ACC112 (cell line): ENCODE measurements at regions not wholly inside any gene's neighbourhood (a gene's known extent, or its start where the extent isn't known, plus 50 kb on each side); places are given as distances from the start of the nearest gene placed in this dataset.

ENCODE experiments used
- H2AFZ ChIP-seq: fragments of 200-600 bp; sonication (generic); one replicate; pipeline ENCODE4 v1.6.0; 2017; ENCODE audit warnings: antibody characterized with exemption, low read length; ENCODE audit not compliant: unreplicated experiment
- H3K27ac ChIP-seq: fragments of 200-600 bp; sonication (generic); 2 replicates; pipeline ENCODE4 v1.5.1; 2014; ENCODE audit warnings: low read depth, mild to moderate bottlenecking, antibody characterized with exemption, low read length, moderate library complexity
- H3K27me3 ChIP-seq: fragments of 200-600 bp; sonication (generic); 2 replicates; pipeline ENCODE4 v1.6.1; 2014; ENCODE audit warnings: mild to moderate bottlenecking, antibody characterized with exemption, low read length, moderate library complexity, mixed read lengths; ENCODE audit not compliant: insufficient read depth
- H3K36me3 ChIP-seq: fragments of 200-600 bp; sonication (generic); 2 replicates; pipeline ENCODE4 v1.6.1; 2016; ENCODE audit warnings: mild to moderate bottlenecking, antibody characterized with exemption, low read length, moderate library complexity, mixed read lengths; ENCODE audit not compliant: insufficient read depth
- H3K4me1 ChIP-seq: fragments of 200-600 bp; sonication (generic); one replicate; pipeline ENCODE4 v1.6.1; 2016; ENCODE audit warnings: low read length, mixed read lengths; ENCODE audit not compliant: insufficient read depth, unreplicated experiment, control insufficient read depth
- H3K4me3 ChIP-seq: fragments of 200-600 bp; sonication (generic); 2 replicates; pipeline ENCODE4 v1.5.1; 2014; ENCODE audit warnings: mild to moderate bottlenecking, low read depth, low read length
- H3K79me2 ChIP-seq: fragments of 200-600 bp; sonication (generic); one replicate; pipeline ENCODE4 v1.6.0; 2016; ENCODE audit warnings: low read length; ENCODE audit not compliant: control insufficient read depth, unreplicated experiment, insufficient read depth

DNA sequence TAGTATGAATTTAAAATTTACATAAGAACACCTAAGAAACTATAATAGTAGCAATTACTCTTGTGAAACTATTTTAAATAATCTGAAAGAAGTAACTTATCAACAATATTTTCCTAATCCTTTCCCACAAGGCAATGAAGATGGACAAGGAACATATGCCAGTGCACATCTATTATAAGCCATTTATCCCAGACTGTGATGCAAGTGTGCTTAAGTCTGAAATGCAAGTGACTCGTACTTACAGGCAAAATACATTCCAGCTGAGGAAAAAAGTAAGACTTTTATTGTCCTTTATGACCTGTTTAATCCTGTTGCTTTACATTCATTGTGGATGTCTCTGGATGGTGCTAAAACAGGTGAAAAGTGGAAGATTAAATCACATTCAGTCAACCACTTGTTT, 709.4 kb downstream of the ZNF385D start:
- H3K79me2 ChIP-seq = no peaks in the 10 kb centered on the region
- H3K27ac ChIP-seq = no peak overlapping the region
- no peak overlapping the region for H3K4me3 ChIP-seq
- H2AFZ ChIP-seq = no peak overlapping the region
- no peaks in the 10 kb centered on the region for H3K36me3 ChIP-seq
- no peaks in the 10 kb centered on the region for H3K27me3 ChIP-seq
- H3K4me1 ChIP-seq = no peaks in the 10 kb centered on the region

DNA sequence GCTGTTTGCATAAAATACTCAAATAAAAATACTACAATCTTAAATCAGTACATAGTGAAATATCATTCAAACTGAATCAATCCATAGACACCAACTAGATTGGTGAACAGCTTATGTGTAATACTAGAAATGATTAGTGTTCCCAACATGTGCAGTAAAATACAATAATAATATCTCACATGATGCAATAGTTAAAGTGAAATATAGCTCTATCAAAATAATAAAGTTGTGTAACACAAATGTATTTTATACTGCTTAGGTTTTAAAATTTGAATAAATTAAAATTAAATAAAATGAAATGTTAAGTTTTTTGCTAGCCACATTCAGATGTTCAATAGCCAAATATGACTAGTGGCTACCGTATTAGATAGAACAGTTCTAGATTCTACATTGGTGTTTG, 714.1 kb downstream of the ZNF385D start:
- no peaks in the 10 kb centered on the region for H3K4me1 ChIP-seq
- no peaks in the 10 kb centered on the region for H3K79me2 ChIP-seq
- no peak overlapping the region for H3K27ac ChIP-seq
- no peaks in the 10 kb centered on the region for H3K27me3 ChIP-seq
- H3K4me3 ChIP-seq = no peak overlapping the region
- no peak overlapping the region for H2AFZ ChIP-seq
- no peaks in the 10 kb centered on the region for H3K36me3 ChIP-seq

GRCh38 chr3:21028412-21028811, 722.6 kb downstream of the ZNF385D start:
- Histone ChIP-seq H3K4me1 (no peaks in the 10 kb centered on the region), H3K36me3 (no peaks in the 10 kb centered on the region), H3K4me3 (no peak overlapping the region), H2AFZ (no peak overlapping the region), H3K27ac (no peak overlapping the region), H3K27me3 (no peaks in the 10 kb centered on the region; the same call in 1 of the 2 replicates), H3K79me2 (no peaks in the 10 kb centered on the region)

DNA sequence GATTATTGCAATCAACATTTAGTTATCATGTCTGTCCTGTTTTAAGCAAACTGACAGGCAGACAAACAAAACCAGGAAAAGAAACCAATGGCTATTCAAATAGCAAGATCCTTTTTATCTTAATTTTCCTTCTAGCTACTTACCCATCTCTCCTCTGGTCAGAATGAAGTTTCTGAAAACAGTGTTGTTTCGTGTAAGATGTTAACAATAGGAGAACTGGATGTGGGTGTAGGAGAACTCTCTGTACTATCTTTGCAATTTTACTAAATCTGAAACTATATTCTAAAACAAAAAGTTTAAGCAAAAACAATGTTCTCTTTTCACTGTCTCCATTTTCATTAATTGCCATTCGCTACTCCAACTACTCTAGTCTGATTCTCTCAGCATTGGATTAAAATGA, 726.4 kb downstream of the ZNF385D start:
- no peaks in the 10 kb centered on the region for H3K4me1 ChIP-seq
- no peaks in the 10 kb centered on the region for H3K27me3 ChIP-seq
- no peaks in the 10 kb centered on the region for H3K36me3 ChIP-seq
- H2AFZ ChIP-seq = no peak overlapping the region
- no peak overlapping the region for H3K27ac ChIP-seq
- no peak overlapping the region for H3K4me3 ChIP-seq
- H3K79me2 ChIP-seq = no peaks in the 10 kb centered on the region

- Histone ChIP-seq H3K79me2 (no peaks in the 10 kb centered on the region), H3K36me3 (no peaks in the 10 kb centered on the region)
These were observed 730.3 kb downstream of the ZNF385D start for GRCh38 chr3:21020681-21021080.

GRCh38 chr3:21020043-21020442, 731.0 kb downstream of the ZNF385D start:
- no peaks in the 10 kb centered on the region for H3K27me3 ChIP-seq
- no peaks in the 10 kb centered on the region for H3K79me2 ChIP-seq

More at GRCh38 chr3:21020681-21021080, 730.3 kb downstream of the ZNF385D start:
- Histone ChIP-seq H3K4me1 (no peaks in the 10 kb centered on the region), H3K27ac (no peak overlapping the region), H2AFZ (no peak overlapping the region), H3K4me3 (no peak overlapping the region), H3K27me3 (no peaks in the 10 kb centered on the region)

GRCh38 chr3:21017115-21017852, 733.7 kb downstream of the ZNF385D start:
- H2AFZ ChIP-seq = no peak overlapping the region
- no peaks in the 10 kb centered on the region for H3K79me2 ChIP-seq
- H3K27me3 ChIP-seq = no peaks in the 10 kb centered on the region
- H3K4me3 ChIP-seq = no peak overlapping the region
- no peaks in the 10 kb centered on the region for H3K4me1 ChIP-seq
- H3K27ac ChIP-seq = no peak overlapping the region
- H3K36me3 ChIP-seq = no peaks in the 10 kb centered on the region

More at GRCh38 chr3:21020043-21020442, 731.0 kb downstream of the ZNF385D start:
- no peaks in the 10 kb centered on the region for H3K4me1 ChIP-seq
- no peaks in the 10 kb centered on the region for H3K36me3 ChIP-seq
- H3K27ac ChIP-seq = no peak overlapping the region
- H3K4me3 ChIP-seq = no peak overlapping the region
- H2AFZ ChIP-seq = no peak overlapping the region

GRCh38 chr3:21013566-21013965, 737.4 kb downstream of the ZNF385D start:
- Histone ChIP-seq H3K27me3 (no peaks in the 10 kb centered on the region), H3K4me3 (no peak overlapping the region), H3K27ac (no peak overlapping the region), H3K79me2 (no peaks in the 10 kb centered on the region), H3K4me1 (no peaks in the 10 kb centered on the region), H3K36me3 (no peaks in the 10 kb centered on the region), H2AFZ (no peak overlapping the region)

DNA sequence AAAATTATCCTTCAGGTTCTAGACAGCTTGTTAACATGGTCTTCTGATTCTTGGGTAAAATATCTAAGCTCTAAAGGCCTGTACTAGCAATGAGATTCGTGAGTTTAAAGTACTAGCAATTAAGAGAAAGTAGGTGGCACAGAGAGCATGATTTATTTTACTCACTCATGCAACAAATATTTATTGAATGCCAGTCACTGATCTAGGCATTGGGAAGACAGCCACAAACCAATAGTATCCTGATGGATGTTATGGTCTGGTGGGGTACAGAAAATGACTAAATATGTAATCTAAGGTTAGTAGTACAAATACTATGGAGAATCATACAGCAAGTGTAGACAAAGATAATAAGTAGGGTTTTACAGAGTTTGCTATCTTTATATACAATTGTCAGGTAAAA, 751.3 kb downstream of the ZNF385D start:
- Histone ChIP-seq H3K79me2 (no peaks in the 10 kb centered on the region), H3K4me1 (no peaks in the 10 kb centered on the region)

DNA sequence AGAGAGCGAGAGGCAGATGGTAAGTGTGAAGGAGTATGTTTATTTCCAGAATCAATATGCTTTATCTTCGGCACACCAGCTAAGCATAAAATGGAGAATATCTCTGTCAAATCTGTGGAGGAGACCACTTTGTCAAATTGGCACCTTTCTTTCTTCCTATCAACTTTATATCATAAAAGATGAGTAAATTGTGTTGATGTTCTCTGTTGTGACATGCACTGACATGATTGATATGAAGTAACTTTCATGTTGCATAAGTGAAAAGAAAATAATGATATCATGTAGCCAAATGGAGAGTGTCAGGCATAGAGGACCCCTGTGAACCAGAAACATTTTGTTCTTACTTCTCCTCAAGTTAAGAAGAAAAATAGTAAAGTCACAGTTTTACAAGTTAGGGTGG, 753.8 kb downstream of the ZNF385D start:
- Histone ChIP-seq H3K27ac (no peak overlapping the region), H3K4me3 (no peak overlapping the region), H3K79me2 (no peaks in the 10 kb centered on the region), H3K4me1 (no peaks in the 10 kb centered on the region), H2AFZ (no peak overlapping the region), H3K36me3 (no peaks in the 10 kb centered on the region), H3K27me3 (0 out of 2 replicates have a peak, but pooled peaks cover 3% of the 10 kb centered on the region)

More for the DNA sequence above, 751.3 kb downstream of the ZNF385D start:
- Histone ChIP-seq H2AFZ (no peak overlapping the region), H3K27ac (no peak overlapping the region), H3K27me3 (0 out of 2 replicates have a peak, but pooled peaks cover 3% of the 10 kb centered on the region), H3K4me3 (no peak overlapping the region), H3K36me3 (no peaks in the 10 kb centered on the region)

DNA sequence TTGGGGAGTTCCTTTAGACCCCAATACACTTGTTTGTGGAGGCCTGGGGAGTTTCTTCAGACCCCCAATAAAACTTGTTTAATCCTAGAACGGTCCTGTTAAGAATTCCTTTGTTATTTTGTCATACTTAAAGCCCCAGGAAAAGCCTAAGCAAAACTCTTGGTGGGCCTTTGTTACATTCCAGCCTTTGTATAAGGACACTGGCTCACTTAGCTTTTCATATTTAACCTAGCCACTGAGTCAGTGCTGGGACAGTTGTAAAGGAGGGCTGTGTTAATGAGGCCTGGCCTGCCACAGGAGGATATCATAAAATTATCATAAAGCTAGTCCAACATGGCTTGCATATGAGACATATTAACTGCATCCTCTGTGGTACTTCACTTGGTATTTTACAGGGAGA, 760.1 kb downstream of the ZNF385D start:
- H3K36me3 ChIP-seq = no peaks in the 10 kb centered on the region
- no peaks in the 10 kb centered on the region for H3K27me3 ChIP-seq
- no peaks in the 10 kb centered on the region for H3K79me2 ChIP-seq
- no peaks in the 10 kb centered on the region for H3K4me1 ChIP-seq
- no peak overlapping the region for H2AFZ ChIP-seq
- no peak overlapping the region for H3K4me3 ChIP-seq
- H3K27ac ChIP-seq = no peak overlapping the region
